GM18870 (cell line): ENCODE measurements at regions not wholly inside any gene's neighbourhood (a gene's known extent, or its start where the extent isn't known, plus 50 kb on each side); places are given as distances from the start of the nearest gene placed in this dataset.

Source experiments
- ATAC-seq: cut with Tn5 transposase; IDR thresholded peaks from one replicate; pipeline ENCODE4 v1.9.1; 2021; ENCODE audit warnings: moderate library complexity; ENCODE audit not compliant: unreplicated experiment

- no peak for ATAC-seq
Measured at GRCh38 chr4:123966990-123967769, 570.6 kb downstream of the SPRY1 start.

- ATAC-seq: no peak
Measured at GRCh38 chr4:123972031-123972430, 575.4 kb downstream of the SPRY1 start.

- ATAC-seq: no peak
Measured at GRCh38 chr4:123974386-123975149, 578.0 kb downstream of the SPRY1 start.

GRCh38 chr4:123976285-123976684 is 579.7 kb downstream of the SPRY1 start:
- ATAC-seq: peak; percentile 63

- ATAC-seq: no peak
Measured at GRCh38 chr4:123976819-123977218, 580.2 kb downstream of the SPRY1 start.

- no peak for ATAC-seq
Measured at GRCh38 chr4:123977641-123978081, 581.1 kb downstream of the SPRY1 start.

GRCh38 chr4:123978637-123979036 is 582.0 kb downstream of the SPRY1 start:
- no peak for ATAC-seq

- no peak for ATAC-seq
Measured at GRCh38 chr4:123980736-123981300, 584.2 kb downstream of the SPRY1 start.

- no peak for ATAC-seq
Measured at GRCh38 chr4:123984886-123985285, 588.3 kb downstream of the SPRY1 start.

GRCh38 chr4:123986268-123986798 is 589.7 kb downstream of the SPRY1 start:
- no peak for ATAC-seq

- ATAC-seq: no peak
Measured at GRCh38 chr4:123987408-123987807, 590.8 kb downstream of the SPRY1 start.

- ATAC-seq: no peak
Measured at GRCh38 chr4:123990310-123990870, 593.8 kb downstream of the SPRY1 start.

- no peak for ATAC-seq
Measured at GRCh38 chr4:123994917-123995316, 598.3 kb downstream of the SPRY1 start.

GRCh38 chr4:123995936-123996335 is 599.3 kb downstream of the SPRY1 start:
- ATAC-seq: no peak

GRCh38 chr4:123996718-123997510 is 600.3 kb downstream of the SPRY1 start:
- ATAC-seq: no peak

GRCh38 chr4:123997776-123998449 is 601.3 kb downstream of the SPRY1 start:
- ATAC-seq: no peak

GRCh38 chr4:124000233-124000632 is 603.6 kb downstream of the SPRY1 start:
- no peak for ATAC-seq

GRCh38 chr4:124015766-124016165 is 619.2 kb downstream of the SPRY1 start:
- no peak for ATAC-seq

GRCh38 chr4:124017185-124017785 is 620.7 kb downstream of the SPRY1 start:
- ATAC-seq: no peak
